ENCODE measurements at regions not wholly inside any gene's neighbourhood (a gene's known extent, or its start where the extent isn't known, plus 50 kb on each side); places are given as distances from the start of the nearest gene placed in this dataset.

DNA sequence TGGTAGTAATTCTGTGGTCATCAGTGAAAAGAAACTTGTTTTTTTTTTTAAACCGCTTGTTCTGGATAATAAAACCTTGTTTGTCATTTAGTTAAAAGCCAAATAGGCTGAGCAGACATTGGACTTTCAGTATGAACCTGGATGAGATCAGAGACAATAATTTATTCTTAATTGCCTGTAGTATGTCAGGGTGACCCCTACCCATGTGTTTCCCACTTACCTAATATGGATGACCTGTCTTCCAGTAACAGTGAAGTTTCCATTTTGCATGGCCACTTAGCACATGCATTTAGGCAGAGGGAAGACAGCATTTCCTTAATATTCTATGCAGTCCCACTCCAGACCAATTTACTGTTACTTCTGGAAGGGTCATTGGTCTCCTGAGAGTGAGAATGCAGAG, 87.6 kb upstream of the CFAP20DC start:
- CTCF ChIA-PET = interaction anchor here (0.7 kb wide), 1 partner anchor 11 kb away, joined by 4 read pairs; no protein-coding TSS in a partner anchor
- Mint-ChIP-seq H3K27ac (ENCODE audit: unreplicated experiment) (no peak overlapping the region), H3K4me3 (ENCODE audit: low read depth, unreplicated experiment) (no peak overlapping the region), H3K9me3 (ENCODE audit: low read depth, unreplicated experiment) (no peaks in the 10 kb centered on the region), H3K27me3 (ENCODE audit: unreplicated experiment) (no peaks in the 10 kb centered on the region), H3K36me3 (ENCODE audit: insufficient read depth, unreplicated experiment) (no peaks in the 10 kb centered on the region), H3K4me1 (ENCODE audit: low read depth, unreplicated experiment) (no peaks in the 10 kb centered on the region)
- no TSS peak for BruUV-seq (replicated peaks)
- TF ChIP-seq CTCF (IDR thresholded peaks at IDR 0.05; ENCODE audit: unreplicated experiment) = no peak
- intact Hi-C loops (cut with micrococcal nuclease; ENCODE audit: unreplicated experiment) = no loop called here
- DNase-seq = no peak

DNA sequence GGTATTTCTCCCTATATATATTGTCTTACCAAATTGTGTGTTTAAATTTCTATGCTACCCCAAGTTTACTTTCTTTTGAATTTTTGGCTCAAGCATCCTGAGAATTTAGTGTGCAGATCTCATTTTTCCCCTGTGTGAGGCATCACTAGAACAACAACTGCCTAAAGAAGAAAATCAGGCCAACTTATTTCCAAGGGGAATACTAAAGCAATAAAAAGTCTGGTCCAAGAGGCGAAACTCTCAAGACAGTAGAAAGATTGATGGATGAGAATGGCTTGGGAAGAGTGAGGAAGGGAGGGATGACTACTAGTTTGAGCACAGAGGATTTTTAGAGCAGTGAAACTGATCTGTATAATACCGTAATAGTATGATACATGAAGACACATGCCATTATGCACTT, 86.3 kb upstream of the CFAP20DC start:
- Mint-ChIP-seq H3K4me1 (ENCODE audit: low read depth, unreplicated experiment) (no peaks in the 10 kb centered on the region), H3K9me3 (ENCODE audit: low read depth, unreplicated experiment) (no peaks in the 10 kb centered on the region), H3K27me3 (ENCODE audit: unreplicated experiment) (no peaks in the 10 kb centered on the region), H3K4me3 (ENCODE audit: low read depth, unreplicated experiment) (no peak overlapping the region), H3K27ac (ENCODE audit: unreplicated experiment) (no peak overlapping the region), H3K36me3 (ENCODE audit: insufficient read depth, unreplicated experiment) (no peaks in the 10 kb centered on the region)
- intact Hi-C loops (cut with micrococcal nuclease; ENCODE audit: unreplicated experiment) = no loop called here
- TF ChIP-seq CTCF (IDR thresholded peaks at IDR 0.05; ENCODE audit: unreplicated experiment) = no peak
- no TSS peak for BruUV-seq (replicated peaks)
- DNase-seq = no peak
- CTCF ChIA-PET = no interaction called here

GRCh38 chr3:59135096-59135495, 85.3 kb upstream of the CFAP20DC start:
- CTCF ChIA-PET = no interaction called here
- H3K36me3 Mint-ChIP-seq (ENCODE audit: insufficient read depth, unreplicated experiment) = no peaks in the 10 kb centered on the region
- no peak overlapping the region for H3K4me3 Mint-ChIP-seq (ENCODE audit: low read depth, unreplicated experiment)
- BruUV-seq (replicated peaks) = no TSS peak
- no peak overlapping the region for H3K27ac Mint-ChIP-seq (ENCODE audit: unreplicated experiment)
- H3K27me3 Mint-ChIP-seq (ENCODE audit: unreplicated experiment) = no peaks in the 10 kb centered on the region
- H3K4me1 Mint-ChIP-seq (ENCODE audit: low read depth, unreplicated experiment) = no peaks in the 10 kb centered on the region
- TF ChIP-seq CTCF (IDR thresholded peaks at IDR 0.05; ENCODE audit: unreplicated experiment) = no peak
- DNase-seq = no peak
- H3K9me3 Mint-ChIP-seq (ENCODE audit: low read depth, unreplicated experiment) = no peaks in the 10 kb centered on the region
- intact Hi-C loops (cut with micrococcal nuclease; ENCODE audit: unreplicated experiment) = no loop called here

DNA sequence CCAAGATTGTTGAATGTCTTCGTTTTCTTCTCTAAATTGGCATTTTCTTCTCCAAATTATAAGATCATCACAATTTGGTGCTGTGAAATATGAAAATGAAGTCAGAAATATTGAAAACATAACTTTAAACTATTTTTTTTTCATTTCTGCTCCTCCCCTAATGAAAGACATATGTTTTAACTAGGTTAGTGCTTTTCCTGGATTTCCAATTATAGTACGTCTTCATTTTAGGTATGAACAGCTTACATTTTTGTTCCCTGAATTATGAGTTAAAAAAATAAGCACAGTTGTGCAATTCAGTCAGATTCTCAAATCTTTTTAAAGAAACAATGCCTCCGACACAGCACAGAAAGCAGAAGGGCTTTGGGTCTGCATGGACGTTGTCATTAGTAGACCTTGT, 83.5 kb upstream of the CFAP20DC start:
- Mint-ChIP-seq H3K36me3 (ENCODE audit: insufficient read depth, unreplicated experiment) (no peaks in the 10 kb centered on the region), H3K4me3 (ENCODE audit: low read depth, unreplicated experiment) (no peak overlapping the region), H3K27ac (ENCODE audit: unreplicated experiment) (no peak overlapping the region), H3K27me3 (ENCODE audit: unreplicated experiment) (no peaks in the 10 kb centered on the region), H3K4me1 (ENCODE audit: low read depth, unreplicated experiment) (no peaks in the 10 kb centered on the region), H3K9me3 (ENCODE audit: low read depth, unreplicated experiment) (no peaks in the 10 kb centered on the region)
- no TSS peak for BruUV-seq (replicated peaks)
- intact Hi-C loops (cut with micrococcal nuclease; ENCODE audit: unreplicated experiment) = no loop called here
- no peak for TF ChIP-seq CTCF (IDR thresholded peaks at IDR 0.05; ENCODE audit: unreplicated experiment)
- no peak for DNase-seq
- CTCF ChIA-PET = no interaction called here

Data from Calu3 (cell line).